ENCODE measurements at regions not wholly inside any gene's neighbourhood (a gene's known extent, or its start where the extent isn't known, plus 50 kb on each side); places are given as distances from the start of the nearest gene placed in this dataset.
"Not testable (repeated sequence)": the region's sequence is repeated elsewhere in the genome, so short reads cannot be mapped to it uniquely, and the experiment has no call there.

GRCh38 chrY:7845776-7846175 lies 934.2 kb upstream of the AMELY start:
- no peaks in the 10 kb centered on the region for H3K4me1 ChIP-seq
- H3K9me3 ChIP-seq: no peaks in the 10 kb centered on the region
- no peaks in the 10 kb centered on the region for H3K27me3 ChIP-seq
- no peak overlapping the region for H3K27ac ChIP-seq
- TF ChIP-seq EP300 (IDR thresholded peaks at IDR 0.05): no peak
- TF ChIP-seq POLR2A (IDR thresholded peaks at IDR 0.05): no peak
- TF ChIP-seq POLR2AphosphoS5 (IDR thresholded peaks at IDR 0.05): no peak
- no peak for TF ChIP-seq CTCF (IDR thresholded peaks at IDR 0.05)
- ATAC-seq (ENCODE audit: low FRiP score in 2 of 2): no peak
- no peak for DNase-seq
- H3K36me3 ChIP-seq: no peaks in the 10 kb centered on the region
- H3K4me3 ChIP-seq: no peak overlapping the region

GRCh38 chrY:7837046-7837445 lies 925.5 kb upstream of the AMELY start:
- Histone ChIP-seq H3K4me3 (no peak overlapping the region), H3K36me3 (no peaks in the 10 kb centered on the region), H3K27me3 (no peaks in the 10 kb centered on the region), H3K27ac (no peak overlapping the region), H3K4me1 (no peaks in the 10 kb centered on the region), H3K9me3 (no peaks in the 10 kb centered on the region)
- 35% methylated on average over 7 of the region's 7 CpGs; no CpG with 5 or more reads in 1 of the 2 donors for WGBS, 2 donors
- ATAC-seq (ENCODE audit: low FRiP score in 2 of 2) (no peak), DNase-seq (no peak)
- TF ChIP-seq CTCF (IDR thresholded peaks at IDR 0.05) (no peak), EP300 (IDR thresholded peaks at IDR 0.05) (no peak), POLR2A (IDR thresholded peaks at IDR 0.05) (no peak), POLR2AphosphoS5 (IDR thresholded peaks at IDR 0.05) (no peak)

- ATAC-seq (ENCODE audit: low FRiP score in 2 of 2) (no peak), DNase-seq (no peak)
- H3K27ac ChIP-seq: no peak overlapping the region
- no peak for TF ChIP-seq CTCF (IDR thresholded peaks at IDR 0.05)
- no peak for TF ChIP-seq POLR2AphosphoS5 (IDR thresholded peaks at IDR 0.05)
- no peak for TF ChIP-seq EP300 (IDR thresholded peaks at IDR 0.05)
- TF ChIP-seq POLR2A (IDR thresholded peaks at IDR 0.05): no peak
- no peaks in the 10 kb centered on the region for H3K36me3 ChIP-seq
- H3K9me3 ChIP-seq: no peaks in the 10 kb centered on the region
- no peaks in the 10 kb centered on the region for H3K27me3 ChIP-seq
- WGBS, 2 donors: 82% methylated on average over 1 of the region's 2 CpGs; no CpG with 5 or more reads in 1 of the 2 donors
- H3K4me3 ChIP-seq: no peak overlapping the region
- H3K4me1 ChIP-seq: no peaks in the 10 kb centered on the region
These were observed 924.8 kb upstream of the AMELY start for GRCh38 chrY:7836366-7836765.

DNA sequence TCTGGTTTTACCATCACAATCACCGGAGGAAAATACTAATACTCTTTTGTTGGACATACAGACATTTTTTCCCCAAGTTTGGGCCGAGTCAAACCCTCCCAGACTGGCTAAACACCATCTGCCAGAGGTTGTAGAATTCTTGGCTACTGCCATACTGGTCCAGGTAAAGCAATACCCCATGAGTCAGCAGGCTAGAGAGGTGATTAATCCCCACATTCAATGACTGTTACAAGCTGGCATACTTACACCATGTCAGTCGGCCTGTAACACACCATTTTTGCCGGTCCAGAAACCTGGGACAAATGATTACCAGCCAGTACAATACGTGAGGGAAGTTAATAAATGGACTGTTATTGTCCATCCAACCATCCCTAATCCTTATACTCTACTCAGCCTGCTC lies 923.9 kb upstream of the AMELY start:
- H3K4me3 ChIP-seq: no peak overlapping the region
- no peaks in the 10 kb centered on the region for H3K4me1 ChIP-seq
- no peak for DNase-seq
- H3K9me3 ChIP-seq: no peaks in the 10 kb centered on the region
- no peak for ATAC-seq (ENCODE audit: low FRiP score in 2 of 2)
- H3K27ac ChIP-seq: no peak overlapping the region
- H3K36me3 ChIP-seq: no peaks in the 10 kb centered on the region
- H3K27me3 ChIP-seq: no peaks in the 10 kb centered on the region
- WGBS, 2 donors: 93% methylated on average over 4 of the region's 5 CpGs; no CpG with 5 or more reads in 1 of the 2 donors
- no peak for TF ChIP-seq POLR2A (IDR thresholded peaks at IDR 0.05)
- TF ChIP-seq EP300 (IDR thresholded peaks at IDR 0.05): no peak
- TF ChIP-seq CTCF (IDR thresholded peaks at IDR 0.05): no peak
- no peak for TF ChIP-seq POLR2AphosphoS5 (IDR thresholded peaks at IDR 0.05)

GRCh38 chrY:7834284-7834683 lies 922.7 kb upstream of the AMELY start:
- Histone ChIP-seq H3K27ac (no peak overlapping the region), H3K27me3 (no peaks in the 10 kb centered on the region), H3K4me3 (no peak overlapping the region), H3K36me3 (no peaks in the 10 kb centered on the region), H3K4me1 (no peaks in the 10 kb centered on the region), H3K9me3 (no peaks in the 10 kb centered on the region)
- TF ChIP-seq POLR2A (IDR thresholded peaks at IDR 0.05) (no peak), CTCF (IDR thresholded peaks at IDR 0.05) (no peak), EP300 (IDR thresholded peaks at IDR 0.05) (no peak), POLR2AphosphoS5 (IDR thresholded peaks at IDR 0.05) (no peak)
- DNase-seq: no peak
- no peak for ATAC-seq (ENCODE audit: low FRiP score in 2 of 2)
- 56% methylated on average over 1 of the region's 2 CpGs; no CpG with 5 or more reads in 1 of the 2 donors for WGBS, 2 donors

- DNase-seq: not testable (repeated sequence)
These were observed 919.3 kb upstream of the AMELY start for GRCh38 chrY:7830881-7831280.

More at GRCh38 chrY:7830881-7831280, 919.3 kb upstream of the AMELY start:
- not testable (repeated sequence) for H3K36me3 ChIP-seq; H3K9me3 ChIP-seq; H3K4me3 ChIP-seq; H3K27me3 ChIP-seq; H3K4me1 ChIP-seq; H3K27ac ChIP-seq; ATAC-seq (ENCODE audit: low FRiP score in 2 of 2)

Measured in upper lobe of left lung (tissue), 6 donors.